Urinary bladder (tissue), 3 donors: ENCODE measurements at regions not wholly inside any gene's neighbourhood (a gene's known extent, or its start where the extent isn't known, plus 50 kb on each side); places are given as distances from the start of the nearest gene placed in this dataset.

ENCODE experiments used
- DNase-seq: peaks from one replicate; pipeline ENCODE4 v3.0.0-alpha.2; 2015; ENCODE audit errors: extremely low spot score
- H3K27ac ChIP-seq: one replicate; pipeline ENCODE4 v1.5.1; 2013; ENCODE audit warnings: low read depth, mild to moderate bottlenecking, moderate library complexity
- H3K36me3 ChIP-seq: one replicate; pipeline ENCODE4 v1.6.1; 2013; ENCODE audit warnings: mild to moderate bottlenecking, moderate library complexity; ENCODE audit not compliant: insufficient read depth
- H3K4me1 ChIP-seq: one replicate; pipeline ENCODE4 v1.6.1; 2013; ENCODE audit warnings: mild to moderate bottlenecking, moderate library complexity; ENCODE audit not compliant: insufficient read depth
- H3K4me3 ChIP-seq: one replicate; pipeline ENCODE4 v1.5.1; 2013; ENCODE audit warnings: low read depth, low read length
- WGBS: extraction: QIAGEN DNeasy Blood & Tissue Kit; methylation state at CpG from one replicate; pipeline ENCODE4 v1.1.7; 2013; 5-methylcytosine and 5-hydroxymethylcytosine counted together
- donor health status: healthy with polysubstance abuse.
- donor health status: healthy.

GRCh38 chr13:111394211-111394922 is 73.9 kb downstream of the TEX29 start:
- 92% methylated on average over 14 of the region's 14 CpGs for WGBS
- no peak overlapping the region for H3K4me3 ChIP-seq
- DNase-seq: no peak
- no peak overlapping the region for H3K27ac ChIP-seq
- H3K4me1 ChIP-seq: no peaks in the 10 kb centered on the region
- no peaks in the 10 kb centered on the region for H3K36me3 ChIP-seq

- no peaks in the 10 kb centered on the region for H3K4me1 ChIP-seq
- H3K4me3 ChIP-seq: no peak overlapping the region
- no peak for DNase-seq
- H3K36me3 ChIP-seq: no peaks in the 10 kb centered on the region
- H3K27ac ChIP-seq: no peak overlapping the region
- 91% methylated on average over 9 of the region's 9 CpGs for WGBS
These were observed 75.3 kb downstream of the TEX29 start for GRCh38 chr13:111395511-111396393.

- no peaks in the 10 kb centered on the region for H3K4me1 ChIP-seq
- WGBS: 89% methylated on average over 12 of the region's 12 CpGs
- no peak overlapping the region for H3K27ac ChIP-seq
- H3K36me3 ChIP-seq: no peaks in the 10 kb centered on the region
- no peak for DNase-seq
- H3K4me3 ChIP-seq: no peak overlapping the region
These were observed 76.0 kb downstream of the TEX29 start for GRCh38 chr13:111396457-111396856.

GRCh38 chr13:111397202-111397880 is 76.9 kb downstream of the TEX29 start:
- Histone ChIP-seq H3K4me1 (no peaks in the 10 kb centered on the region), H3K4me3 (no peak overlapping the region), H3K36me3 (no peaks in the 10 kb centered on the region), H3K27ac (no peak overlapping the region)
- no peak for DNase-seq
- 93% methylated on average over 25 of the region's 25 CpGs for WGBS

- no peaks in the 10 kb centered on the region for H3K4me1 ChIP-seq
- no peak for DNase-seq
- H3K4me3 ChIP-seq: no peak overlapping the region
- no peaks in the 10 kb centered on the region for H3K36me3 ChIP-seq
- no peak overlapping the region for H3K27ac ChIP-seq
- 92% methylated on average over 3 of the region's 3 CpGs for WGBS
These were observed 77.8 kb downstream of the TEX29 start for GRCh38 chr13:111398196-111398595.

- no peak for DNase-seq
- WGBS: 90% methylated on average over 18 of the region's 18 CpGs
These were observed 78.4 kb downstream of the TEX29 start for GRCh38 chr13:111398715-111399299.

GRCh38 chr13:111399334-111399733 is 78.9 kb downstream of the TEX29 start:
- no peaks in the 10 kb centered on the region for H3K36me3 ChIP-seq
- H3K4me3 ChIP-seq: no peak overlapping the region
- DNase-seq: no peak
- H3K27ac ChIP-seq: no peak overlapping the region
- 84% methylated on average over 11 of the region's 11 CpGs for WGBS
- H3K4me1 ChIP-seq: no peaks in the 10 kb centered on the region

More at GRCh38 chr13:111398715-111399299, 78.4 kb downstream of the TEX29 start:
- H3K4me3 ChIP-seq: no peak overlapping the region
- H3K4me1 ChIP-seq: no peaks in the 10 kb centered on the region
- H3K27ac ChIP-seq: no peak overlapping the region
- H3K36me3 ChIP-seq: no peaks in the 10 kb centered on the region

GRCh38 chr13:111399776-111400538 is 79.5 kb downstream of the TEX29 start:
- no peak for DNase-seq
- H3K4me1 ChIP-seq: no peaks in the 10 kb centered on the region
- H3K27ac ChIP-seq: no peak overlapping the region
- no peaks in the 10 kb centered on the region for H3K36me3 ChIP-seq
- no peak overlapping the region for H3K4me3 ChIP-seq
- 88% methylated on average over 18 of the region's 18 CpGs for WGBS

- H3K4me1 ChIP-seq: no peaks in the 10 kb centered on the region
- no peaks in the 10 kb centered on the region for H3K36me3 ChIP-seq
- H3K27ac ChIP-seq: no peak overlapping the region
- WGBS: 82% methylated on average over 6 of the region's 6 CpGs
- no peak overlapping the region for H3K4me3 ChIP-seq
- DNase-seq: no peak
These were observed 80.7 kb downstream of the TEX29 start for GRCh38 chr13:111401151-111401550.

GRCh38 chr13:111401755-111402154 is 81.3 kb downstream of the TEX29 start:
- no peaks in the 10 kb centered on the region for H3K36me3 ChIP-seq
- H3K4me3 ChIP-seq: no peak overlapping the region
- no peaks in the 10 kb centered on the region for H3K4me1 ChIP-seq
- 84% methylated on average over 14 of the region's 14 CpGs for WGBS
- no peak for DNase-seq
- no peak overlapping the region for H3K27ac ChIP-seq

- Histone ChIP-seq H3K4me3 (no peak overlapping the region), H3K36me3 (no peaks in the 10 kb centered on the region), H3K4me1 (no peaks in the 10 kb centered on the region), H3K27ac (no peak overlapping the region)
- no peak for DNase-seq
- 88% methylated on average over 15 of the region's 15 CpGs for WGBS
These were observed 82.0 kb downstream of the TEX29 start for GRCh38 chr13:111402441-111402840.

- WGBS: 90% methylated on average over 10 of the region's 10 CpGs
- H3K27ac ChIP-seq: no peak overlapping the region
- no peaks in the 10 kb centered on the region for H3K36me3 ChIP-seq
- H3K4me1 ChIP-seq: no peaks in the 10 kb centered on the region
- DNase-seq: no peak
- H3K4me3 ChIP-seq: no peak overlapping the region
These were observed 82.8 kb downstream of the TEX29 start for GRCh38 chr13:111403266-111403665.

- WGBS: 78% methylated on average over 12 of the region's 12 CpGs
- Histone ChIP-seq H3K27ac (no peak overlapping the region), H3K4me3 (no peak overlapping the region), H3K36me3 (no peaks in the 10 kb centered on the region), H3K4me1 (no peaks in the 10 kb centered on the region)
- DNase-seq: no peak
These were observed 84.3 kb downstream of the TEX29 start for GRCh38 chr13:111404746-111405145.
